T47D (cell line): ENCODE measurements at regions not wholly inside any gene's neighbourhood (a gene's known extent, or its start where the extent isn't known, plus 50 kb on each side); places are given as distances from the start of the nearest gene placed in this dataset.
A peak's percentile ranks its signal among the peaks of the same experiment; 100 is the strongest.

Experiments
- DNase-seq, 2 experiments: peaks; one replicate each; pipeline versions ENCODE4 v3.0.0 to v3.0.0-alpha.2; 2011 to 2012; ENCODE audit warnings: low read depth in 1 of 2, low spot score in 1 of 2
- JUND ChIP-seq: IDR thresholded peaks from 2 replicates; pipeline ENCODE4 v1.6.1; 2012; ENCODE audit warnings: low read depth
- in situ Hi-C: cut with HindIII; loops from 2 replicates; pipeline ENCODE4 v1.10.0; 2016; ENCODE audit warnings: low sequenced_read_pairs, low pct_unique_long_range_greater_than_20kb

- no peak for DNase-seq
- in situ Hi-C loops: no loop called here
Measured at GRCh38 chr1:238108417-238108816, 217.7 kb upstream of the ZP4 start.

DNA sequence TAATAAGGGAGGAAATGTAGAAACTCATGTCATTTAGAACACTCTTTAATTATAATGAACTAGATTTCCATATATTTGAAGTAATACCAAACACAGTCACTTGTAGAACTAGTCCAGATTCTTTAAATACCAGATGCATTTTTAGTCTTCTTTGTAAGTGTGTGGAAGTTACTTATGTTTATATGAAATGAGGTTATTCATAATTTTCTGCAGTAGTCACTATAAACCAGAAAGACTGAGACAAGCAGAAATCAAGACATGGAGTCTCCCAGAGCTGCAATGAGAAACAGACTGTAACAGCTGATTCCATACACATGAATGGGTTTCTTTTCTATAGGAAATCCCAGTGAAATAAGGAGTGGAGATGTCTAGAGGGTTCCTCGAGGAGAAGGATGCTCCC is 216.6 kb upstream of the ZP4 start:
- in situ Hi-C loops: no loop called here
- DNase-seq: no peak
- TF ChIP-seq JUND: no peak

More at GRCh38 chr1:238108417-238108816, 217.7 kb upstream of the ZP4 start:
- no peak for TF ChIP-seq JUND

GRCh38 chr1:238104752-238105151 is 214.0 kb upstream of the ZP4 start:
- in situ Hi-C loops: no loop called here
- no peak for DNase-seq
- TF ChIP-seq JUND: no peak

GRCh38 chr1:238101923-238102322 is 211.2 kb upstream of the ZP4 start:
- no peak for DNase-seq
- in situ Hi-C loops: no loop called here
- TF ChIP-seq JUND: no peak

DNA sequence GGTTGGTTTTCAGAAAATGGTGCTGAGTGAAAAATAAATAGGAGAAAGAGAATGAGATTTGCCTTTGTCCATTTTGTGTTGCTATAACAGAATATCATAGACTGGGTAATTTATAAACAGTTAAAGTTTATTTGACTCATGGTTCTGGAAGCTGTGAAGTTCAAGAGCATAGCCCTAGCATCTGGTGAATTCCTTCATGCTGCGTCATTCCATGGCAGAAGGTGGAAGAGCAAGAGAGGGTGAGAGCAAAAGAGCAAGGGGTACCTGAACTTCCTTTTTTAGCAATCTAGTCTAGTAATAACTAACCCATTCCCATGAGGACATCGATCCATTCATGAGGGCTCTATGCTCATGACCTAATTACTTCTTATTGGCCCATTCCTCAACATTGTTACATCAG is 209.1 kb upstream of the ZP4 start:
- DNase-seq: no peak
- no peak for TF ChIP-seq JUND
- in situ Hi-C loops: no loop called here

- in situ Hi-C loops: no loop called here
- DNase-seq: no peak
- TF ChIP-seq JUND: no peak
Measured at GRCh38 chr1:238089615-238090014, 198.9 kb upstream of the ZP4 start.

DNA sequence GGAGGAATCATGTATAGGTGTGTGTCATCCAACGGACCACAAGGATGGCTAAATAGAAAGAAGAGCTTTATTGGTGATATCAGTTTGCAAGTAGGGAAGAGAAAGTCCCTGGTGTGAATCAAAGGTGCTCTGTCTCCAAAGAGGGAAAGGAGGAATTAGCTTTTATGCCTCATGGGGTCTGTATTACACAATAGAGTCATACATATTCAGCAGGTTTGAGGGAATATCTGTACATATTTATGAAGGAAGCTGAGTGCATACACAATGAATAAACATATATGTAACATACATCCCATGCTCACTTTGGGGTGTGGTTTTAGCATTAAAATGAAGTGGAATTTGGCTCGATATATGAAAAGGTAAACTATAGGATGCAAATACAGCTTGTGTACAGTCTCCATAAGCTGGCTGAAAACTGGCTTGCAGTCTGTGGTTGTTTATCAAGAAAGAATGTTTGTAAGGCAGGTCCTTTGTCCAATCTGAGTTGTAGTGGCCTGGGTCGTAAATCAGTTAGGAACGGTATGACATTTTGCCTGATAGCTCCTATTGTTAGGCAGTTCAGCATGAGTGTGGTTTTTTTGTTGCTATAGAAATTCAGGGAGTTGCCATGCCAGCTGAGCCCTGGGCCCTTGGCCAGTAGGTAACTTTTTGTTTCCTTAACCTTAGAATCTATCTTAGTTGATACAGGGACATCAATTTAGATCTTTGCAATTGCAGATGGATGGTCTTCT is 198.0 kb upstream of the ZP4 start:
- DNase-seq: no peak
- in situ Hi-C loops: no loop called here
- no peak for TF ChIP-seq JUND

DNA sequence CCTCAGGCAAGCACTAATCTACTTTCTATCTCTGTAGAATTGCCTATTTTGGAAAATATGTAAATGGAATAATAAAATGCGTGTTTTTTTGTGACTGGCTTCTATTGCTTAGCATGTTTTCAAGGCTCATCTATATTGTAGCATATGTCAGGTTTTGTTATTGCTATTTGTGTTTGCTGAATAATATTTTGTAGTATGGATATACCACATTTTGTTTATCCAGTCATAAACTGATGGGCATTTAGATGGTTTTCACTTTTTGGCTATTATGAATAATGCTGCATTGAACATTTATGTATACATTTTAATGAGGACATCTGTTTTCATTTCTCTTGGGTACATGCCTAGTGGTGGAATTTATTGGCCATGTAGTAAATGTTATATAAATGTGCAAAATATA is 183.3 kb upstream of the ZP4 start:
- no peak for TF ChIP-seq JUND
- in situ Hi-C loops: no loop called here
- no peak for DNase-seq

DNA sequence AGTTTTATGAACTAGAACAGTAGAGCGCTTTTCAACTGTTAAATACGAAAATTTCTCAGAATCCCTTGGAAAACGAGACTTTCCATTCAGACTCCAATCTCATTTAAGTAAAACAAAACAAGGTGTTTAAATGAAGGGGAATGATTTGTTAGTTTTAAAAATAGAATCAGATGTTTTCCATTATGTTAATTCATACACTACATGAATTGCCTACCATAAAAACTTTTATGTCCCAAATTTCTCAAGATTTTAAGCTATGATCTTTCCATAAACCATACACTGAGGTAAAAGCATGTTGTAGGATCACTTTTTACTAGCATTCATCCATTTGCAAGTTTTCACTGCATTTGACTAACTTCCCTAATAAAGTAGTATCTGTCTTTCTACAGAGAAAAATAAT is 180.3 kb upstream of the ZP4 start:
- no peak for TF ChIP-seq JUND
- in situ Hi-C loops: no loop called here
- no peak for DNase-seq

DNA sequence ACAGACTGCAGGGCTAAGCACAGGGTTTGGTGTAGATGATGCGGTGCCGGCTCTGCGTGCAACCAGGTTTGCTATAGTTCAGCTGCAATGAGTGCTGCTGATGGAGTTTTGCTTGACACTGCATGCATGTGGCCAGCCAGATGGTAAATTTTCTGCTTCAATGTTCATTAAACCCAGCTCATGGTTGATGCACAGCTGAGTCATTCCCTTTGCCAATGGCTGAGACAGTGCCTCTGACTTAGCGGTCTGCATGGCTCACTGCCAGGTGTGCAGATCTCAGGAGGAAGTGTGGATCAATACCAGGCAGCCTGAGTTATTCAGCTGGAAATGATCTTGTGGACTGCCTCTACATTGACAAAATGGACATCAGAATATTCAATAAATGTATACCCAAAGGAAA is 172.7 kb upstream of the ZP4 start:
- DNase-seq: no peak
- in situ Hi-C loops: no loop called here
- TF ChIP-seq JUND: no peak

- DNase-seq: no peak
- no peak for TF ChIP-seq JUND
- in situ Hi-C loops: no loop called here
Measured at GRCh38 chr1:238061967-238062613, 171.4 kb upstream of the ZP4 start.

DNA sequence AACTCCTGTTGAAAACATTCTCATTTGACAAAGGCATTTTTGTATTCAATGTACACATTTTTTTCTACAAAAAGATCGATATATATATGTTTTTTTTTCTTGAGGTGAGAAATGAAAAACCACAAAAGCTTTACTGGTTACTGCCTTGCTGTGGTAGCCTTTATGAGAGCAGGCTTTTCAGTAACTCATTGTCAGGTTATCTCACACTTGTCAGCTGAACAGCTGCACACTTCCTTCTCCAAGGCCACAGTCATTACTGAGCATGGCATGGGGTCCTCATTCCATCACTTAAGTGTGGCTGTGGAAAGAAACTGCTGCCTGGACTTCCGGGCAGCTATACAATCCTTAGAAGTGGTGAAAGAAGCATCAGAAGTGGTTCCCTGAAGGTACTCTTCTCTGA is 169.3 kb upstream of the ZP4 start:
- in situ Hi-C loops: no loop called here
- TF ChIP-seq JUND: no peak
- no peak for DNase-seq

DNA sequence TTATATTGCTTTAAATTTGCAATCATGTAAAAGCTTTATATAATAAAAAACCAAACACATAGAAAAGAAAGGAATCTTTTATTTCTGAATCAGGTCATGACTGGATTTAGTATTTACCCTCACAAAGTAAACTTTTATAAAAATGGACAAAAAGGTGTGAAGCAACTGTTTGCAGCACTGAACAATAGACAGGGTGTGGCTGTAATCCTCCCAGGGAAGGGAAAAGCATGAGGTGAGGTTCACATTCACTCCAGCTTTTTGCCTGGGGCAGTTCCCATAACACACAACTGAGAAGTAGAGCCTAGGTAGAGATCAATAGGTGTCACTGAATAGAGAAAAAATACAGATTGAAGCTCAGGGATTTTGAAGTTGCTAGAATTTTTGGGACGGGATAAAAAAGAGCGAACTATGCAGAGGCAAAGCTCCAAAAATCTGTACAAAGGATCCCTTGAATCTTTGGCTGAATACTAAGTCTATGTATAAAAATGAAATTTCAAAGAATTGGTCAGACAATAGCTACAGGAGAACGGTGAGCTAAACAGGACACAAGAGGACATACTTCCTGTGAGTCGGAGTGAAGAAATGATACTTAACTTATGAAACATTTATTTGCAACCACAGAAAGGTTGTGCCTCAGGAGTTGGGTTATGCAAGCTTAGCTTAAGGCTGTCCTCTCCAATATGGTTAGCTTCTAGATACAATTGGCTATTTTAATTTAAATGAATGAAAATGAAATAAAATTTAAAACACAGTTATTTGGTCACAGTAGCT is 162.0 kb upstream of the ZP4 start:
- TF ChIP-seq JUND: no peak
- in situ Hi-C loops: no loop called here
- DNase-seq: peak in 1 of 2 experiments; percentile 22
